Thoracic aorta (tissue), 2 donors: ENCODE measurements at regions not wholly inside any gene's neighbourhood (a gene's known extent, or its start where the extent isn't known, plus 50 kb on each side); places are given as distances from the start of the nearest gene placed in this dataset.
"Not testable (repeated sequence)": the region's sequence is repeated elsewhere in the genome, so short reads cannot be mapped to it uniquely, and the experiment has no call there.

Experiments used
- ATAC-seq: fragments of 150-250 bp; one replicate; pipeline ENCODE4 v1.8.0; 2017; ENCODE audit warnings: low read depth; ENCODE audit not compliant: insufficient number of reproducible peaks, low FRiP score
- DNase-seq: peaks from one replicate; pipeline ENCODE4 v3.0.0-alpha.2; 2020; ENCODE audit warnings: low spot score
- H3K27ac ChIP-seq, 2 donors: fragments of 200-600 bp; sonication (generic); 1 replicate in 1 of 2; 2 replicates in 1 of 2; pipeline ENCODE4 v1.5.1; 2016; ENCODE audit warnings: mild to moderate bottlenecking in 2 of 2, moderate library complexity in 2 of 2
- H3K27me3 ChIP-seq: fragments of 200-600 bp; sonication (generic); replicated peaks from 2 replicates; pipeline ENCODE4 v1.6.0; 2016; ENCODE audit warnings: mild to moderate bottlenecking; ENCODE audit not compliant: insufficient read depth
- H3K36me3 ChIP-seq: fragments of 200-600 bp; sonication (generic); one replicate; pipeline ENCODE4 v1.5.1; 2016
- H3K4me1 ChIP-seq, 2 donors: fragments of 200-600 bp; sonication (generic); 1 replicate in 1 of 2; 2 replicates in 1 of 2; pipeline versions ENCODE4 v1.5.1 to v1.6.0; 2016; ENCODE audit warnings: low read depth in 2 of 2, mild to moderate bottlenecking in 1 of 2; ENCODE audit not compliant: control insufficient read depth in 1 of 2
- H3K4me3 ChIP-seq: fragments of 200-600 bp; sonication (generic); 2 replicates; pipeline ENCODE4 v1.5.1; 2016; ENCODE audit warnings: mild to moderate bottlenecking
- H3K9me3 ChIP-seq: fragments of 200-600 bp; sonication (generic); 2 replicates; pipeline ENCODE4 v1.5.1; 2016
- CTCF ChIP-seq: fragments of 200-600 bp; sonication (generic); IDR thresholded peaks from one replicate; pipeline ENCODE4 v1.5.1; 2019; ENCODE audit warnings: antibody characterized with exemption

GRCh38 chr14:84087986-84088531, 1441.9 kb upstream of the FLRT2 start:
- DNase-seq (no peak), ATAC-seq (no peak)
- no peak for TF ChIP-seq CTCF
- Histone ChIP-seq H3K27me3 (no peaks in the 10 kb centered on the region), H3K27ac (peak overlapping the region; percentile 13 to 15), H3K4me3 (no peak overlapping the region), H3K4me1 (peaks cover 18 to 44% of the 10 kb centered on the region in 2 donors), H3K36me3 (no peaks in the 10 kb centered on the region), H3K9me3 (no peaks in the 10 kb centered on the region)

GRCh38 chr14:84090837-84091236, 1439.1 kb upstream of the FLRT2 start:
- no peak overlapping the region for H3K4me3 ChIP-seq
- no peaks in the 10 kb centered on the region for H3K27me3 ChIP-seq
- ATAC-seq (no peak), DNase-seq (no peak)
- TF ChIP-seq CTCF, result no peak
- H3K36me3 ChIP-seq, result no peaks in the 10 kb centered on the region
- H3K27ac ChIP-seq, result no peak overlapping the region
- H3K4me1 ChIP-seq, result peaks cover 11 to 39% of the 10 kb centered on the region in 2 donors
- H3K9me3 ChIP-seq, result no peaks in the 10 kb centered on the region

GRCh38 chr14:84095681-84096080, 1434.3 kb upstream of the FLRT2 start:
- DNase-seq, result no peak
- Histone ChIP-seq H3K4me1 (peaks cover 3 to 15% of the 10 kb centered on the region in 2 donors), H3K27me3 (no peaks in the 10 kb centered on the region), H3K27ac (no peak overlapping the region), H3K9me3 (no peaks in the 10 kb centered on the region), H3K4me3 (no peak overlapping the region), H3K36me3 (no peaks in the 10 kb centered on the region)
- ATAC-seq, result no peak
- no peak for TF ChIP-seq CTCF

- H3K9me3 ChIP-seq, result no peaks in the 10 kb centered on the region
- no peaks in the 10 kb centered on the region for H3K36me3 ChIP-seq
- DNase-seq, result no peak
- TF ChIP-seq CTCF, result no peak
- no peak overlapping the region for H3K4me3 ChIP-seq
- no peak overlapping the region for H3K27ac ChIP-seq
- ATAC-seq, result no peak
- peaks cover 0 to 10% of the 10 kb centered on the region in 2 donors for H3K4me1 ChIP-seq
- H3K27me3 ChIP-seq, result no peaks in the 10 kb centered on the region
Observed at GRCh38 chr14:84098261-84098660, 1431.7 kb upstream of the FLRT2 start.

GRCh38 chr14:84099560-84099959, 1430.4 kb upstream of the FLRT2 start:
- not testable (repeated sequence) for ATAC-seq, H3K27me3 ChIP-seq, DNase-seq, H3K36me3 ChIP-seq, H3K4me3 ChIP-seq, H3K27ac ChIP-seq, H3K9me3 ChIP-seq
- peaks cover 0 to 10% of the 10 kb centered on the region in 2 donors for H3K4me1 ChIP-seq

- DNase-seq (no peak), ATAC-seq (no peak)
- no peak for TF ChIP-seq CTCF
- Histone ChIP-seq H3K36me3 (no peaks in the 10 kb centered on the region), H3K27ac (no peak overlapping the region), H3K4me3 (no peak overlapping the region), H3K4me1 (no peaks in the 10 kb centered on the region), H3K9me3 (no peaks in the 10 kb centered on the region), H3K27me3 (no peaks in the 10 kb centered on the region)
Observed at GRCh38 chr14:84107835-84108343, 1422.1 kb upstream of the FLRT2 start.
